Activated CD4-positive, CD25-positive, alpha-beta regulatory T cell treated with anti-CD3 and anti-CD28 coated beads, Interleukin-2, amount 50 U/mL, for 72 hours (primary cell): ENCODE measurements at regions not wholly inside any gene's neighbourhood (a gene's known extent, or its start where the extent isn't known, plus 50 kb on each side); places are given as distances from the start of the nearest gene placed in this dataset.

Experiments used
- DNase-seq: peaks from one replicate; pipeline ENCODE4 v3.0.0; 2021

DNA sequence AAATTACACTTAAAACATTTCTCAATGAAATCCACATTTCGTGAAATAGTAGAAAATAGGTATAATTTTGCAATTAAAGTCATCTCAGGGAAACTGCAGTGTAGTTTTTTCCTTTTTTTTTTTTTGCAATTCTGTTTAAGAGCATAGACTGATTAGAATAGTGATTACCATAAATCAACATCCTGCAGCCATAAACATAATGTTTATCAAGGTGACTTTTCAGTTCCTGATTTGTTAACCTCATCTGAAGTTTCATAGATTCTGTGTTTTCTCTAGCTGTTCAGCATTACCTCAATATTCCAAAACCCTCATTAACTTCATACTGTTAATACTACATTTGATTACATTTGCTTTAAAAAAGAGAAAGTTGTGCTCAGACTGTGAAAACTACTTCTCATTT, 286.3 kb upstream of the DACH1 start:
- DNase-seq, result no peak

DNA sequence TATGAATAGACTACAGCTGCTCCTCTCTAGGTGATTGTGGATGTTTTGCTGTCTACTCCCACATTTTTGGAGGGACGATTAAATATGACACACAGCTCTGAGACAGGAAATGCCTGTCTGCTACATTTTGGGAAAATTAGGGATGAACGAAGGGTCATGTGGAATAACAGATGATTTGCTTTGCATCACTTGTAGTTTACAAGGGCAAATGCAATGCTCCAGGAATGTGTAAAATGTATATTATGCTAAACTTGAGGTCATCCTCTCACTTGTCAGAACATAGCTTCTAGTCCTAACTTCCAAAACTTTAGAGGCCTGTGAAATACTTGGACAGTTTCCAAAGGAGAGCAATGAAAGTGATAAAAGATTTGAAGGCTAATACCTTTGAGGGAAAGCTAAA, 284.2 kb upstream of the DACH1 start:
- DNase-seq, result no peak

DNA sequence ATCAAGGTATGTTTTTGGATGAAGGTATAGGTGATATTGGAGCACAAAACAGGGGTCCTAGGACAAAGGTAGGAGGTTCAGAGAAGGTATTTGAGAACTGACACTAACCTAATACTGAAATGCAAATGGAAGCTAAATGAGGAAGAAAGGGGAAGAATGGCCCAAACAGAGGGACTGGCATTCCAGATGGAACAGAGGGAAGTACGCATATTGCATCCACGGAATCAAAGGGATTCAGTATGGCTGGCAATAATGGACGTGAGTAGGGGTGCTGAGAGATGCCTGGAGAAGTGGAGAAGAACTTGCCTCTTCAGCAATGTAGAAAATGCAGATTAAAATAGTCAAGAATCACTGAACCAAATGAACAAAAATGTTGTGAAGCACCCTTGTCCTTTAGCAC, 283.5 kb upstream of the DACH1 start:
- DNase-seq, result no peak

DNA sequence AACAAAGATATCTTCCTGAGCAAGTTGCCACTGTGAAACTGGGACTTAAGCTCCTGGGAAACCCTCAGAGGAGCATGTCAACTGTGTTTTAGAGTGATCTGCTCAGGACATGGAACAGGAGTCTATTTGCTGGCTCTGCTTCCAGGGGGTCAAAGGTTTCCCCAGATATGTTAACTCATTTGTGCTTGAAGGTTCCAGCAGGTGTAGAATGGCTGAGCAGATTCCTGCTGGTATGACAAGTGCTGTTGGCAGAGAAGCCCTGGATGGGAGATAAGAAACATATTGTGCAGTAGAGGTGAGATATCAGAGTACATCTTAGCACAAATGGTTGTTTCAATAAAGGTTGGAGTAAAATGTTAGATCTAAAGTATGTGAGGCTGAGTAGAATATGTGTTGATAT, 282.7 kb upstream of the DACH1 start:
- no peak for DNase-seq

DNA sequence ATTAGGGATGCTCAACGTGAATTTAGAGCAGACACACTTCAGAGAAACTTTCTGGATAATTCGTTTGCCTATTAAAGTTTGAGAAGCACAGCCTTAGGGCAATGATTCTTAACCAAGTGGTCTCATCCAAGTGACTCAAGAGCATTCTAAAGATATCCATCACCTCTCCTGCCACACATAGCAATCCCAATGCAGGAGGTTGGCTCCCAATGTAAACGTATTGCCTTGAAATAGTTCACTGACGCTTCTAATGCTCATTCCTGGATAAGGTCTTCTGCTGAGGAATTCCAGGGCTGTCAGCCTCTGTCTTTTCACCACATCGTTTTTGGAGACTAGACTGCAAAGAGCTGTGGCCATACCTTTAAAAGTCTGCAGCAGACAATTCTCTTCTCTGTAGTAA, 279.8 kb upstream of the DACH1 start:
- DNase-seq, result no peak

DNA sequence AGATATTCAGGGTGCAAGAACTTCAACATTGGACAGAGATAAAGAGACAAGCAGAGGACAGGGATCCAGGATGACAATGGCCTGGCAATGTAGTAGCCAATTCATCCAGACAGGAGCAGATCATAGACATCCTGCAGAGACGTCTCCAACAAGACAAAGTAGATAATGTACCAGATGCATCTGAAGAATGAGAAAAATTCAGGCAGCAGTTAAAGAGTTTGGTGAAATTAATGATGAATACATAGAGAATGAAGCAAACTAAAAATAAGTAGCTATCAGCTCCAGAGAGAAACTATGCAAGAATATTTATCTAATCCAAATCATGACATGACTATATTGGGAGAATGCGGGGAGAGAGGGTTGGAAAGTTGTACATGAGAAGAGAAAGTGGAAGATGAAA, 278.4 kb upstream of the DACH1 start:
- no peak for DNase-seq

DNA sequence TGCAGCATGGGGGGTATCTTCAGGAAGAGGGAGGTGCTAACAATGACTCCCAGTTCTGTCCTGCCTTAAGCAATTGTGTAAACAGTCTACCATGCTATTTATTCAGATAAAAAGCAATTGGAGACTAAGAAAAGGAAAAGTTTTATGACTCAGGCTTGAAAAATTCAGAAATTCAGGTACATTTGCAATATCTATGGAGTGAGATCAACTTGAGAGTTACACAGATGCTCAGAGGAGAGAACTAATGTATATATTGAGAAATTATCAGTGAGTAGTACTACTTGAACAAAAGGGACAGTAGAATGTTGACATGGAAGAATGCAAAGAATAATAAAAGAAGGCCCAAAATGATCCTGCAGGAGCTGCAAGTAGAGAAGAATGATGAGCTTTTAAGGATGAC, 277.6 kb upstream of the DACH1 start:
- DNase-seq, result no peak

DNA sequence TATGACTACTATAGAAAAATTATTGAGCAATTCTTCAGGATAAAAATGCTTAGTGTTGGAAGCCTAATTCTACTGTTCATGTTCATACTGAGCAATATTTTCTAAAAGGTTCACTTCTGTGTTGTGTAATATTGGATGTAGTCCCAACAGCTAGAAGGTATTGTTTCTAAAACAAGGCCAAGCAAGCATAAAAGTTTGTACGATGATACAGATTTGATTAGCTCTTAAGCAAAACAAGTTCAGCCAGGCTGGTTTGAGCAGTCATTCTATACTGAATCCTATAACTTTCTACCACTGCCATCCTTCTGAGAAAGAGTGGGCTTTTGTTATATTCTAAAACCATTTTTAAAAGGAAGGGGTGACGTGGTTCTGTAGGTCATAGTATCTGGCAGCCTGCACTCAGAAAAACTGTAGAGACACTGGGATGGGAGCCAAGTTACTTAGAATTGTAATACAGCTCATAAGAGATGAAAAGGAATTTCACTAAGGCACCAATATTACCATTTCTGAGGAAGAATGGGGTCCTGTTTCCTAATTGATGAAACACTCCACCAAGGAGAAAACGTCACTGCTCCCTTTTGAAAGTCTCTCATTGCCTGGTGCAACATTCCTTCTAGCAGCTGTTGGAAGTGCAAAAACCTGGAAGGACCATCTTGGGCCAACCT, 275.0 kb upstream of the DACH1 start:
- no peak for DNase-seq

DNA sequence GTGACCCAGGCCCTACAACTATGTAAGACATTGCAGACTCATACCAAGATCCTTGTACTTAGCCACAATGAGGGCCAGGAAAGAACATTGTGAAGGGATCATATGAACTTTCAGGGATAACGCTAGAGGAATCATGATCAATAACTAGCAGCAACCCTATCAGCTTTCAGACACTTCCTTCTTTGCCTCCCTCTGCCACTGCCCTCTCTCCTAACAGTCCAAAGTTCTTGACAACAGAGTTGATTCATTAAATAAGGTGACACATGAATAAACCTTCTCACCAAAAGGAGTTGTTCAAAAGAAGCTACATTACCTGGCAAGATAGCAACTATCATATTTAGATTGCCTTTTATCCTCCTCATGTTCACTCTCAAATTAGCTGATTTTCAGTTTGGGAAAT, 272.2 kb upstream of the DACH1 start:
- DNase-seq, result no peak

DNA sequence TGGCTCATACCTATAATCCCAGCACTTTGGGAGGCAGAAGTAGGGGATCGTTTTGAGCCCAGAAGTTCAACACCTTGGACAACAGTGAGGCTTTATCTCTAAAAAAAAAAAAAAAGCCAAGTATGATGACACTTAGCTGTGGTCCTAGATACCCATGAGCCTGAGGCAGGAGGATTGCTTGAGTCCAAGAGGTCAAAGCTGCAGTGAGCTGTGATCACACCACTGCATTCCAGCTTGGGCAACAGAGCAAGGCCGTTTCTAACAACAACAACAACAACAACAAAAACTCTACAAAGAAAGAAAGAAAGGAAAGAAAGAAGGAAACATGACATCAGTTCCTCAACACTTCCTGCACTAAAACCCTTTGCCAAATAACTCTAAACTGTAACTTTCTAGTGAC, 265.1 kb upstream of the DACH1 start:
- DNase-seq, result no peak

DNA sequence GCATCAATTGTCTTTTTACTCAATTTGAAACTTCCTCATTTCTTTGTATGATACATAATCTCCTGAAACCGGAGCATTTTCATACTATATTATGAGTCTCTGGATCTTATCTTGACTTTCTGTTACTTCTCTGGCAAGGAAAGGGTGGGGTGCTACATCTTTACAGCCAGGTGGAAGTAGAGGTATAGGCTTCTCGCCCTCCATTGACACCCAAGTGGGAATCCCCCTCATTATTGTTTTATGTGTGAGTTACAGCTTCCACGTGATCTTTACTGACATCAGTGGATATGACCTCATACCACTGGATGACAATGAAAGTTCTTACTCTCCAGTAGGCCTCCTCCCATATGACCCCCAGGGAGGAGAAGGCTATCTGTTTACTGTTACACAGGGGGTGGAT, 262.1 kb upstream of the DACH1 start:
- DNase-seq, result no peak

DNA sequence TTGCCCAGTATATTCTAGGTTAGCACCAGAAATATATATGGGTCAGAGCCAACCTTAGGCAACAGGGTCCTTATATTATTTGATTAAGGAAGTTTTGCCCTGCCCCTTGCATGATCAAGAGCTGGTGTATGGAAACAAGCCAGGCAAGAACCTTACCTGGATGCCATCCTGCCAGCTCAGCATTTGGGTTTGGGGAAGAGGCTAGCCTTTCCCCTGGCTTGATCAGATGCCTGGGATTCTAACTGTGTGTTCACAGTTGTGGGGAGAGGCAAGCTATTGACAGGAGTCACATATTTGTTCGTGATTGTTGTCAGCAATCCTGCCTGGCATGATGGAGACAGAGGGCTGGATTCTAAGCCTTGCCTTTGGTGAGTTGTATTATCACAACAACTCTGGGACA, 260.0 kb upstream of the DACH1 start:
- DNase-seq, result no peak

DNA sequence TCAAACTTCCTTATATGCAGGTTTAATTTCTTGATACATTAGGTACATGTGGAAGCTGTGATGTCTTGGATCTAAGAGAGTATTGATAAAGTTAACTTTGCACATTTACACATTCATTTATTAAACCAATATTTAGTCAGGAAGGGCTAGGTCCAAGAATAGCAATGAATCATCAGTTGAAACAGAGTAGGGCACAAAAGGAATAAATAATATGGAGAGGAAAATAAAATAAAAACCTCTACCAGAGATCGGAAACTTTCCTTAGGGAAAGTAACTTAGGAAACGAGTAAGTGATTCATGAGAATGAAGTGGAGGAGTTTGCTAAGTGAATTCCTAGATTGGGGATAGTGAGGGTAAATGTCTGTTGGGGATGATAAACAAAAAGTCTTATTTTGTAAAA, 259.4 kb upstream of the DACH1 start:
- DNase-seq, result no peak

DNA sequence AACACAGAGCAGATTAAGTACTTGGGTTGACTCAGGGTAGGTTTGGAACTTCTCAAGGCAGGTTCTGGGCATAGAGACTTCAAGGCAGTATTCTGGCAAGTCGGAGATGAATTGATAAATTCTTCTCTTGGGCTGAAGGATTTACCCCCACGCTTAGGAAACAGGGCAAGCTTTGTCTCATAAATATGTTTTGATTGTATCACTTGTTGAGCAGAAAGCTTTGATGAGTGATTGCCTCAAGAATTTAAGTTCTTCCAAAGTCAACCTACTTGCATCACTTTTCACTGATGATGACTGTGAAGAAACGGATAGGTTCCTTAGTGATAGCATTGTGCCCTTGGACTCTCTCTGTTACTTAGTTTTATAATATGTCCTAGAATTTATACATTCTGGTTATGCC, 258.6 kb upstream of the DACH1 start:
- no peak for DNase-seq

DNA sequence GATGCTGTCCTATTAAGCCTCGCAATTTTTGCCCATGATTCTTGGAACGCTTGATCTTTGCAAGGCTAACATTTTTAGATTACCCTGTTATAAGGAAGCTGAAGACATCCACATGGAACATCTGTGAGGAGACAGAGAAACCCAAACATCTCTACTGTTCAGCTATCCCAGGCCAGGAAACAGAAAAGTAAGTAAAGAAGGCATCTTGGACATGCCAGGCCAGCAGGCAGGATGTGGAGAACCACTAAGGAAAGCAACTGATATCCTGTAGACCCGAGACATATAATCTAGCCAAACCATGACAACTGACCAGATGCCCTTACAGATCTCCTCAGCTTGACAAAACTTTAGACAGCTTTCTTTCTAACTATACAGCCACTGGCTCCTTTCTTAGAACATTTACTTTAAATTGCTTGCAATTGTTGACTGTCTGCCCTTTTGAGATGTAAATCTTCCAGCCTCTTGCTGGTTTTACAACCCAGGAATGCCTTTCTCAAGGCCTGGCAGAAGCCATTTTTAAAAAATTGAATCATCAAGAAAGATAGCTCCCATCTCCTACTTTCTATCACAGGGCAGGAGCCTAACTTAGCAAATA, 255.8 kb upstream of the DACH1 start:
- DNase-seq, result no peak

DNA sequence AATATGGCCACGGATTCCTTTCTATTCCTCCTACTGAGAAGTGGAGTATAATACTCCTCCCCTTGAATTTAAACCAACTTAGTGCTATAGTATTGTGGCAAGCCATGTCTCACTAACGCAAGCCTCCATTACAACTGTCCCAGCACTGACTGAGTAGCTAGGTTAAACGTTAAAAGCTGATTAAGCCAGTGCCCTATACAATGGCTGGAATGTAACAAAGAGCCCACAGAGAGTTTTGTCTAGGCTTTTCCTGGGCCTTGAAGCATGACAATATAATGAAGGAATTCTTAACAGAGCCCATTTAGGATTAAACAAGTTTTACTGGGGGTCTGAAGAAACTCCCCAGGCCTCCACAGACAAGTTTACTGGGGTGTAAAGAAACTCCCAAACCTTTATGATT, 254.5 kb upstream of the DACH1 start:
- DNase-seq, result no peak

DNA sequence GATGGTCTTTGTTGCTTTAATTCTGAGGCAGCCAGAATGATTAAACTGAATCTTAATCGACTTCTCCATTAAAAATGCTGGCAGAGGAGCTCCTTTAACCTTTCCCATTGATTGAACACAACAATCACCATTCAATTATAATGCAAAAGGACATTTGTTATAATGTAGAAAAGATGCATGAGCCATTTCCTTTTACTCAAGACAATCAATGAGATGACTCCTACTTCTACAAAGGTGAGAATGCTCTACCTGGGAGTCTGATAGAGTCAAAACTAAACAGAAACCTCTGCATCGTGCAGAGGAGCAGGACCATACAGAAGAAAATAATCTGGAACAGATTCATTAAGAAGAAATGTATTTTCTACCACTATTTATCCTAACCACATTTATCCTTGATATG, 253.6 kb upstream of the DACH1 start:
- no peak for DNase-seq

DNA sequence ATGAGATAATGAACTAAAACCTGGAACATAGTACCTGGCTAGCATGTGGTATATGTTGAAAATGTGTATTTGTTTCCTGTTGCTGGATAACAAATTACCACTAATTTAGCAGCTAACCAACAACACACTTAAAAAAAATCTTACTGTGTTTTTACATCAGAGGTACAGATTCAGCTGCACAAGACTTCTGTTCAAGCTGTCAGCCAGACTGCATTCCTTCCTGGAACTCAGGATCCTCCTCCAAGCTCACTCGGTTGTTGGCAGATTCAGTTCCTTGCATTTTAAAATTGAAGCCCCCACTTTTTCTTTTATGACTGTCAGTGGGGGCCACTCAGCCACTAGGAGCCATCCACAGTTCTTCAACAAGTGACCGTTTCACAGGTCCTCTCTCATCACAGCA, 246.9 kb upstream of the DACH1 start:
- no peak for DNase-seq

DNA sequence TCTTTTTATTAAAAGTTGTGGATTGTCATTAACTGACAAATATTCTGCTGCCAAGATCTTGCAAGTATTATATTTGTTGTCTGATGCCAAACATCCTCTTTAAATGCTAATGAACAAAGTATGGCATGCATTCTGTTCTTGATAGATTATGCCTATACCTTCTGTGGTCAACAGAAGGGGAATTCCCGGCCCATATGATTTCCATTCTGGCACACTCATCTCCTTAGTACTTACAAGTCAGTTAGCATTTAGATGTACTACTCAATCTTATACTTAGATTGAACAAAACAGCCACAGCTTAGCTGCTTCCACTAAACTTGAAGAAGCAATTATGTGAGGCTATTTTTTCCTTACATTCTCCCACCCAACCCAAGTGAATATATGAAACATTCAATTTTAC, 246.1 kb upstream of the DACH1 start:
- DNase-seq, result no peak

DNA sequence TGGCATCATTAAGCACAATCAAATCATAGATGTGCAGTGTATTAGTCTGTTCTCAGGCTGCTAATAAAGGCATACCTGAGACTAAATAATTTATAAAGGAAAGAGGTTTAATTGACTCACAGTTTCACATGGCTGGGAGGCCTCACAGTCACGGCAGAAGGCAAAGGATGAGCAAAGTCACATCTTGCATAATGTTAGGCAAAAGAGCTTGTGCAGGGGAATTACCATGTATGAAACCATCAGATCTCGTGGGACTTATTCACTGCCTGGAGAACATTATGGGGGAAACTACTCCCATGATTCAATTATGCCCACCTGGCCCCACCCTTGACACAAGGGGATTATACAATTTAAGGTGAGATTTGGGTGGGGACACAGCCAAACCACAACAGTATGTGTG, 245.2 kb upstream of the DACH1 start:
- no peak for DNase-seq

DNA sequence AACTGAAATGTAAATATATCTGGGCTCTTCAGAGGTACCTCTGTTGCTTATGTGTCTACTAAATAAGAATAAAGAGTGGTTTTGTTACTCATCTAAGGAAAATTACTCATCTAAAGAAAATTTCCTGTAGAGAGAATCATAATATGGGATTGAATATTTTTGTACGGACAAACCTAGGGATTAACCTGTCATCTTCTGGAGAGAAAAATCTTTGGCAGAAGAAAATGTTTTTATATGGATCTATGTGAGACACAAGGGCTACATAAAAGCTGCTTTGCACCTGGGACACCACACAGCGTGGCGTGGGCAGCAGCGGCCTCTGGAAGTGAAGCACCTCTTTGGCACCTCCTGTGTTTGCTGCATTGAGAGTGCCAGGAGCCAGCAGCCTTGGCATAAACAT, 242.9 kb upstream of the DACH1 start:
- no peak for DNase-seq

DNA sequence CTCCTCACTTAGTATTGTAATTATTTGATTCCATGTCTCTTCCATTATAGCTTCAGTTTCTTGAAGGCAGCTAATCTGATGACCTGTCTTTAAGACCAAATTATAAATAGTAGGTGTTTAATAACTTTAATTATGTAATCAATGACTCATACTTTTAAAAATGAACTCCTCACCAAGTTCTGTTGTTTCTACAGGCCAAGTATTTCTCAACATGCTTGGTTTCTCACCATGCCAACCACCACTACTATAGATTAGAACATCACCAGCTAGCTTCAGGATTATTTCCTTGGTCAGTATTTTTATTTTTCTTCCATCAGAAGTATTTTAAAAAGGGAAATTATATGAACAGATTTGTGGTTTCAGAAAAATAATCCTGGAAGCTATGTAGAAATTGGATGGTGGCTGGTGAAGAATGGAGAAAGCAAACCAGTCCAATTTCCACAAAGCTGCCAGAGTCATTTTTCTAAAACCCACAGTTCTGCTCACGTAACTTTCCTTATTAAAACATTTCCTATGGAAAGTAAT, 237.7 kb upstream of the DACH1 start:
- DNase-seq, result no peak

DNA sequence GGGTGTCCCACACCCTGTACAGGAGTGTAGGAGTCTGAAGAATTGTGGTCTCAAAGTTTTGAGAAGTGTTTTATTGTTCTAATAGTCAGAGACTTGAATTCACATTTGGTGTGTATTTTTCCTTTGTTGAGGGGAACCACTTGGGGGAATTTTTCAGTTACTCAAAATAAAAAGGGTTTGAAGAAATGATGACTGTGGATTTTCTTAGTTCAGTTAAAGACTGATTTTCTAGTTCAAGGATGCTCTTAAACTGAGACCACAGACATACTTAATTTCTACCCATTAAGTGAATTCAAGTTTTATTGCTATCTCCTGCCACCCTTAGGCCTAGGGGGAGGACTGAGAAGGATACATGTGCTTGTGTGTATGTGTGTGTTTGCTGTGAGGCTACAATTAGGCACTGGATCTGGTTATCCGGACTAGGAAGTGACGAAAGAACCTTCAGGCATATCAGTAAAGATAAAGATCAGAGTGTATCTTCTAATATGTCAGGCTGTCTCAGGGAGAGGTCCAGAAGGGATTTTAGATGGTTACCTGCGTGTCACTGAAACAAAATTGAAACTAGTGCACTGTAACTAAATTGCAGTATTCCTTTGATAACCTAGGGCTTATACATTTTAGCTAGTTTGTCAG, 234.9 kb upstream of the DACH1 start:
- DNase-seq, result no peak

DNA sequence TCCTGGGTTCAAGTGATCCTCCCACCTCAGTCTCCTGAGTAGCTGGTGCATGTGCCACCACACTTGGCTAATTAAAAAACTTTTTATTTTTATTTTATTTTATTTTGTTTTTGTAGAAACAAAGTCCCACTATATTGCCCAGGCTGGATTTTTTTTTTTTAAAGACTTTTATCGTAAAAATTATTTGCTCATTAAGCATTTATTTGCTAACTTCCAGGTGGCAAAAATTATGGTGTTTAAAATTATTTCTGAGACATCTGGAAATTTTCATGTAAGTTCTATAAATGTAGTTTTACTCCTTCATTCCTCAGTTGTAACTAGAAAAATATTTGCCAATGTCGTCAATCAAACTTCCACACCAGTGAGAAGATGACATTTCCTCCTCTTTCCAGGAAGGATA, 233.3 kb upstream of the DACH1 start:
- no peak for DNase-seq

DNA sequence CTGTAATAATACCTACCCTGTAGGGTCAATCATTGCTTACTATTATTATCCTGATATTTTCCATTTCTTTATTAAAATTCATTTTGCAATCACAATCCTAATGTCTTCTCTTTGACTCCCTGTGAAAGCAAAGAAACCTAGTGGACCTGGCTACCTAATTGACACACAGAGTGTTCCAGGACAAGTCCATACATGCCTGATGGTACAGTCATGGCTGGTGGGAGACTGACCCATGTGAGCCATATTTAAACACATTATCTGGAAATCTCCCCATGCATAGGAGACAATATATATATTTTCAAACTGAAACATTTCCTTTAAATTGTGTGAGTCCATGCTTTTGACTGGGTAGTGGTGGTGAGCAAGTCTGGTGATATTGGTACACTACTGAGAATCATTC, 230.6 kb upstream of the DACH1 start:
- DNase-seq, result no peak
